NCI-H2081 treated with DMSO at 0.1 percent for 48 hours (cell line): ENCODE measurements at regions not wholly inside any gene's neighbourhood (a gene's known extent, or its start where the extent isn't known, plus 50 kb on each side); places are given as distances from the start of the nearest gene placed in this dataset.

ENCODE experiments used
- DNase-seq: peaks from one replicate; lab custom pipeline; 2025; lab: John Stamatoyannopoulos, UW

DNA sequence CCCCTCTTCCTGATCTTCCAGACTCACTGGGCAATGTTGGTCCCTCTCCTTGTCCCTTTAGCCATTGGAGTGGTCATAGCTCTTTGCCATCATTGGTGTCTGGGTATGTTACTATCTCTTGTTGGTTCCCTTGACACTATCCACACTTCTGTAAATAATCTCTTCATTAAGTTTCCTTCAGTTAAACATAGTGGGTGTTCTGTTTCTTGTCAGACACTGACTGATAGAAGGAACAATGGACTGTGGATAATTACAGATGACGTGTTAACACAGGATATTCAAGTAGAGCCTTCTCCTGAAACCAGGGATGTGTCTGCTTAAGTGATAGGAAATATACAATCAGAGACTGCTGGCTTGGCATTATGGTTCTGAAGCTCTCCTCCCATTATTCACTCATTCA lies 458.3 kb upstream of the USP24 start:
- no peak for DNase-seq

DNA sequence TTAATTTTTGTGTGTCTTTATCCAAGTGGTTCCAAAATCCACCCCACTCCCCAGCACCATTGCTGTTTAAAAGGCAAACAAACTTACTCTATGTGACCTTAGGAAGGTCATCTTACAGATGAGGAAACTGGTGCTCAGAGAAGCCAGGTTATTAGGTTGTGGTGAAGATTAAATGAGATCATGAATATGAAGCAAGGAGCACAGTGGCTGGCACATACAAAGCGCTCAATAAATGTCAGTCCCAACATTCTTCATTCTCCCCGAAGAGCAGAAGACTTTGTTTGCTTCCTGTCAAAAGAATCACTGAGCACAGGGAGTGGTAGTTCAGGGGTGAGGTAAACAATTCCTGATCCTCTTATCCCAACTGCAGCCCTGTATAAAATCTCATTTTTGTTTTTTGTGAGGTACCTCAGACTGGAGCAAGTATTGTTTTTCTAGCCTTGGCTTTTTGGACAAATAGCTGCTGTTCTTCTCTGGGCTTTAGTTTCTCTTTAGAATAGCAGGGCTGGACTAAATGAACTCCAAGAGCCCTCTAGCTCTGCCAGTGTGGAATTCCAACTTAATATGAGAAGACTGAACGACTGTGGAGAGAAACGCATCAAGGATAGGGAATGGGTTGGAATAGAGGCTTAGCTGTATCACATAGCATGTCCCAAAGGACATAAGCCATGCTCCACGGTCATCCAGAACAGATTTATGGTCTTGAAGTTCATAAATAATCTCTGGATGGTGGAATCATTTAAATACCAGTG lies 455.3 kb upstream of the USP24 start:
- no peak for DNase-seq

DNA sequence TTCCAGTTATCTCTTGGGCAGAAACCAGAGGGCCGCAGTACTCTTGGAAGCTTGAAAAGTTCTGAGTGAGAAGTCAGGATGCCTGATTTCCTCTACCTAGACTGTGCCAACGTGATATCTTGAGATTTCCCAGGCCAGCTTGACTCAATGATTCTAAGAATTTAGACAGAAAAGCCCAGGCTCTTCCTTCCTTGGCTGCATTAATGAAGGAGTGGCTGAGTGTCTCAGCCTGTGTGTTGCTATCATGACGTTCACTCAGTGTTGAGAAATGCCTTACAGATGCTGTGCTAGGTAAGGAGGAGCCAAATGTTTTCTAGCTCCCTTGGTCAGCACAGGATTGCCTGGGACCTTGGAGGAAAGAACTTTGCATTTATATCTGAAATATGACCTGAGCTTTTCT lies 454.1 kb upstream of the USP24 start:
- DNase-seq: no peak

DNA sequence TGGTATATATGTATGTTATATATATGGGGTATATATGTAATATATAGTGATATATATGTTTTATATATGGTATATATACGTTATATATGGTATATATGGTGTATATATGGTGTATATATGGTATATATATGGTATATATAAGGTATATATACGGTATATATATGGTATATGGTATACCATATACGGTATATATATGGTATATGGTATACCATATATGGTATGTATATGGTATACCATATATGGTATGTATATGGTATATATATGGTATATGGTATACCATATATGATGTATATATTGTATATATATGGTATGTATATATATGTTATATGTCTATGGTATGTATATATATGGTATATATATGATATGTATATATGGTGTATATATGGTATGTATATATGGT lies 447.7 kb upstream of the USP24 start:
- DNase-seq: no peak

DNA sequence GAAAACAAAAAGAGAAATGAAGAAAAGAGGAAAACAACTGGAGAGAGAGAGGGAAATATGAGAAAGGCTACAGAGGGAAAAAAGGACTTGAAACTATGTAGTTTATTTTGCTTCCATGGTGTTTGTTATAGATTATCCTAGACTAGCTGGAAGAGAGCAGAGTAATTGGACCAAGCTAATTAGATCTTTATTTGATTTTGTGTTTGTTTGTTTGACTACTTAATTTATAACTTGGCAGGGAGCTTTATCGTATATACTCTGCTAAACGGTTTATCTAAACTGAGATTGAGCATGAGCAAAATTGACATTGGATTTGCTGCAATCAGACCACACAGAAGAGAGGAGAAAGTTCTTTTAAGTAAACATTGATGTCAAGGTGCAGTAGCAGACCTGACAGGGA lies 443.8 kb upstream of the USP24 start:
- no peak for DNase-seq

DNA sequence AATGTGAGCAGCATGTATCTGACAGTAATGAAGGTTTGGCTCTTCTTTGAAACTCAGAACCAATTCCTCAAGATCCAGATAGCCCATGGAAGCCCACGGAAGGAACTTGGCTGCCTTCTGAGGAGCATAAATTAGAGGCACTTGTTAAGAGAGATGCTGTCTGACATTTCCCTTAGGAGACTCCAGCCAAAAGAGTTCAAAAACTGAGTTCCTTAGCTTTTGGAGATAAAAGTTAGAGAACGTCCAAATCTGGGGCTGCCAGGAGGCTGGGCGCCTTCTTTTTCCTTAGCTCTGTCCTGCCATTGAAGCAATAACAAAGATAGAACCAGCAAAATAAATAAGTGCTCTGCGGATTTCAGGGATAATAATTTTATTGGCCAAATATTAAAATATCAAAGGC lies 439.6 kb upstream of the USP24 start:
- no peak for DNase-seq

DNA sequence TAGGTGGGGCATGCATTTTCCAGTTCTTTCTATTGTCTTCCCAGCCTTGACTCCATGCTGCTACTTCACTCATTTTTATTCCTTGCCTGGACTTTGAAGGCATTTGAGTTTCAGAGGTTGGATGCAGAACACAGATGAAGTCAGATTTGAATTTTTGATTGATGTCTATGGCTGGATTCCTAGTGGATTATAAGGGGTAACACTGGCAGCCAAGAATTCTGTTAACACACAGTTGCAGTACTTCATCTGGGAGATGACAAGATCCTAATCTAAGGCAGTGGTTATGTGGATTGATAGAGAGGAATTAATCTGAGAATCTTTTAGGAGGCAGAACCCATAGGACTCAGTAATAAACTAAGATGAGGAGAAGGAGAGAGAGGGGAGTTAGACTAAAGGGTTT lies 439.0 kb upstream of the USP24 start:
- no peak for DNase-seq

DNA sequence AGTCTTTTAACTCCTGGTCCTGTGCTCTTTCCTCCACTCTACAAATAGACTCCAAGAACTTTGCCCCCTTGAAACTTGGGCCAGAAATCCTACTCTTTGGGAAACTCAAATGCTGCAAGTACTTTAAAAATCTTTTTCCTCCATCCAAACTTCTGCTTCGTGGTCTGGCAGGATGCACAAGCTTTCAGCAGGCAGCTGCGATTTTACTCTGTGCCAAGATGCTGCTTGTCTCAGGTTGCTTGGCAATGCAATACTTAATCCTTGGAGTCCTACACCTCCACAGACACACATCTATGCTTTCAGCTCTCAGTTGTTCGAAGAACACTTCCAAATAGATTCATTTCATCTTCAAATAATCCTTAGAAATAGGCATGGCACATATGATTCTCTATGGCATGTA lies 435.3 kb upstream of the USP24 start:
- DNase-seq: no peak

DNA sequence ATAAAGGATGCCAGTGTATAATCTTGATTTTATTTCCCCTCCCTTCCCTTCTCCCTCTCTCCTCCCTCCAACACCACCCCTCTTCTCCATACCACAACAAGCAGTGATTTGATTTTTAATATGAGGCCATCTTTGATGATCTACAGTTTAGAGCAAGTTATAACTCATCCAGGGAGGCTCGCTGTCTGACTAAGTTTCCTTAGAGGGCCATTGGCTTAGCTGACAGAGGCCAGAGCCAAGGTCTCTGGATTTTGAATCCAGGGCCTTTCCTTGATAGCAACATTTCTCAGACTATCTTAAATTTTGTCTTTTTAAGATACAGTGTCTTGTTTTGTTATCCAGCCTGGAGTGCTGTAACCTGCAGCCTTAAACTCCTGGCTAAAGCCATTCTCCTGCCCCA lies 431.0 kb upstream of the USP24 start:
- DNase-seq: no peak

DNA sequence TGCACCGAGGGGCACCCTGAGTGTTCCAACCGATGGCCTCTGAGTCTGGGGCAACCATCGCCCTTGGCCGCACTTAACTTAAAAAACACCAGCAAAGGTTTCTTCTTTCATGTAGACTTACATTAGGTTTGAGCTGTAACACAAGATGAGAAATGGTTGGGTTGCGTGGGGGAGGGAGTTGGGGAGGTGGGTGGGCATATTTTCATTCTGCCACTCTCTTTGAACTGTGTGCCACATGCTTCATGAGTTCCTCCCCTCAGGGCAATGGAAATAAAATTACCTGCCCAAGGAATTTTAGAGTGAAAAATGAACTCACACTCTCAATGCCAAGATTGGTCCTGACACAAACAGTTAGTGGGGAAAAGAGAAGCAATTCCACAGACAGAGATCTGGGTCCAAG lies 430.1 kb upstream of the USP24 start:
- no peak for DNase-seq

DNA sequence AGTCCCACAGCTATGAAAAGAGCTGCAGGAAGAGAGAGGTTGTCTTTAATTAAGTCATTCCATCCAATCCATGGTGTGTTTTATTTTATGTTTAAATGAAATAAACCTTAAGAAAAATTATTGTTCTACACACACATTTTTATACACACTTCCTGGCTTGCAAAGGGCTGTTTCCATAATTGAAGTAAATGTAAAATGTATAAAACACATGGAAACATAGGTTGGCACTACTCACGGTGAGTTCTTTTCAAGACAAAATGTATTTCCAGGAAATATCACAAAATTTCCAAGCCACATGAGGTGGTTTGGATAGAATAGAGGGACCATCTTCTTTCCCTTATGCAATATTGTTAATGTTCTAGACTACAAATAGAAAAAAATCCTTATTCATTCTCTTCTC lies 426.8 kb upstream of the USP24 start:
- DNase-seq: no peak

DNA sequence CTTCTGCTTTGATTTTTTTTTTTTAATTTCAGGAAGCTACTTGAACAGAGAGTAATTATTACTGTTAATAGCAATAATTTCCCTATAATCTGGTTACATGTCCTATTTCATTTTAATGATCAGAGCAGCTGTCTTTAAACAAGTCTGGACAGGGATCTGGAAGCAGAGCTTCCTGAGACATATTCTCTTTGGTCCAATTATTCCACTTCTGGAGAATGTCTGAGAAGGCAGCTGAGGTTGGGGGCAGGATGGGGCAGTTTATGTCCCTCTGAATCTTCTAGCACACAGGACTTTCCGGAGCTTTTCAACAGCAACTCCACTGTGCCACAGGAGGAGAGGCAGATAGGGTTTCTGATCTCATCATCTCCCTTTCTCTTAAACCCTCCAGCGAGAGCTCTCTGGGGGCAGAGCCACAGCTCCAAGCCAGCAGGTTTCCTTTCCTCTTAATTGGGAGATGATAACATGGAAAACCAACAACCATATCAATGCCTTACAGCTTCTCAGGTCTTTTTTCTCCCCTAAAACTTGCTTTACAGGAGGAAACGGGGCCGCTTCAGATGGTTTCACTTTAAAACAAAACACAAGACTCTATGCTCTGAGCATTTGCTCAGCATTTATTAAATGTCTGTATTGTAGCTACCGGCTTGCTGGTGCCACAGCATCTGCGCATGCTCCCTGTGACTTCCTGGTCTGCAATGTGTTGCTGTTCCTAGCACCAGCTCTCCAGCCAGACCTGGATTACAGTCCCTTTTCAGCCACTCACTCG lies 425.7 kb upstream of the USP24 start:
- no peak for DNase-seq

DNA sequence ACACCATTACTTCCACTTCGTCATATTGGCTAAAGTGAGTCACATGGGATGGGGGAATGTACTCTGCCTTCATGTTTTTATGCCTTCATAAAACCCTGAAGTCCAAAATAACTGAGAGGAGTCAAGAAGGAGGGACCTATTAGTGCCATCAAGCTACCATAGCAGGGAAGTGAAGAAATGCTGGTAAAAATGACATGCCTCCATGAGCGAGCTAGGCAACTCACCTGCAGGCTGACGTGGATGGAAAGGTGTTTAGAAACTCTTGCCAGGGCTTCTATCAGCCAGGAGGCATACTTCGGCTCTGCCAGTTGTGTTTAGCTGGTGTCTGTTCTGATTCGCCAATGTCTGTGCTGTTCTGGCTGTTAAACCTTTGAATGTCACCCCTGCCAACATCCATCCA lies 424.4 kb upstream of the USP24 start:
- DNase-seq: no peak

DNA sequence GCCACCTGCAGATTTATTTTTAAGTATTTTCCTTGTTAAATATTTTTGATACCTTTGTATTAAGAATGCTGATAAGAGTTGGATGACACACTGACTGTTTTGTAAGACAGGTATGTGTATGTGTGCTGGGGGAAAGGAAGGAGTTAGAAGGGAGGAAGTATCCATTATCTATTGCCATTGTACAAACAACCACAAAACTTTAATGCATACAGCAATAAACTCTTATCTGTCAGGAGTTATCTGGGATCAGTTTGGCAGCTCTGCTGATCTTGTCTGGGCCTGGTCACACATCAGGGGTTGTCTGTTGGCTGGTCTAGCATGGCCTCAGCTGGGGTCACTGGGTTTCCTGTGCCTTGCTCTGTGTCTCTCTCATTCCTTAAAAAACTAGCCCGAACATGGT lies 423.9 kb upstream of the USP24 start:
- DNase-seq: no peak

DNA sequence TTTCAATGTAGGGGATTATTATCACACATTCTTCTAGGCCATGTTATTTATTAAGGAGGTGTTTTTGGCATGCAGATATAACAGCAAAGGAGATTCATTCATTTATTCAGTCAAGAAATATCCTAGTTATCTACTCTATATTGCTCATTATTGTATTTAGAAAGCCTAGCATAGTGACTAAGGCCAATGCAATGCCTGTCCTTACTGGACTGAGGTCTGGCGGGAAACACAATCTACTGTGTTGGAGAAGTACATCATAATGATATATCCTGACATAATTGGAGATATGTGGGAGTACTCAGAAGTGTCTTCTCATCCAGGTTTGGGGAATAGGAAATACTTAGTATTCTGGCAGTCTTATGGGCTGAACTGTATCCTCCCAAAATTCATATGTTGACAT lies 421.5 kb upstream of the USP24 start:
- DNase-seq: no peak

DNA sequence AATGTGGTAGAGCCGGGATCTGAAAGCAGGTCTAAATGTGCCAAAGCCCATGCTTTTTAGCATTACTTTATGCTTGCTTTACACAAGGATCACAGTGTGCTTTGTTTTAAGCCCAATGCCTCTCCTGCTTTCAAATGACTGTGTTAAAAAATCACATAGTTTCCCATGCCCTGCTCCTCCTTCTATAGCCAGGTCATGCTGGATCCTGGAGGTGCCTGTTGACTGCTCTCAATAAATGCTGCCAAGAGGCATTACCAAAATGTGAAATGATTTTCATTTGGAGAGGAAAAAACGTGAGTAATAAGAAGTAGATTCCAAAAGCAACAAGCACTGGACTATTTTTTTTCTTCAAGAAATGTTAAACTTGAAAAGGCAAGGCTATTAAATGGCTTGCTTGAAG lies 420.7 kb upstream of the USP24 start:
- DNase-seq: no peak

DNA sequence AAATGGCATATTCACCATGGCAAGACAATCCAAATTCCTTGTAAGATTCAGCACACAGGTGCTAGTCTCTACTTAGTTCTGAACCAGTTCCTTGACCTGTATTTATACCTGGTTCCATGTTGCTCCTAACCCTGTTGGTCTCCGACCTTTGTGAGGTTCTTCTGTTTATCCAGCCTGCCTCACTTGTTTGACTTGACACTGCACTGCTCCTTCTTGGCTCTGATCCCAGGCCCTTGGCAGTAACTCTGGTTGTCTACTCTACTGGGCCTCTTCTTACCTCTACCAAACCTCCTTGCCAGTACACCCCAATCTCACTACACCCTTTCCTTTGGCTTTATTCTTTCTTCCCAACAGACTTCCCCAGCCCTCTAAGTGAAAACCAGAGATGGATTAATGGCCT lies 419.4 kb upstream of the USP24 start:
- no peak for DNase-seq

DNA sequence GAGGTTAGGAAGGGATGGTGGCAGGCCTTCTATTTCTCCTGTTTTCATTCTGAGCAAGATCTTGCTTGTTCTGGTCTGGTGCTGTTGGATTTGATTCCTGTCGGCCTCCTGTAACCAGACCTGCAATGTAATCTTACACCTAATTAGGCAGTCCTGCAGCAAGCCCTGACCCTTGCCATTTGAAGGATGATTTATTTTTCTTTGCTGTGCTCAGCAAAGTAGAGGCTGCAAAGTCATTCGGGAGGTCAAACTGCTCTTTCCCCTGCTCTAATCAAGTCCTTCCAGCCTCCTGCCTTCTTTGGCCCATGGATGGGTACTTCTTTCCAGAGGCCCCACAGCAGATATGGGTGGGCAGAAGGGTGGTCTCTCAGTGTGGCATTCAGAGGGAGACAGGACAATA lies 417.7 kb upstream of the USP24 start:
- DNase-seq: no peak

DNA sequence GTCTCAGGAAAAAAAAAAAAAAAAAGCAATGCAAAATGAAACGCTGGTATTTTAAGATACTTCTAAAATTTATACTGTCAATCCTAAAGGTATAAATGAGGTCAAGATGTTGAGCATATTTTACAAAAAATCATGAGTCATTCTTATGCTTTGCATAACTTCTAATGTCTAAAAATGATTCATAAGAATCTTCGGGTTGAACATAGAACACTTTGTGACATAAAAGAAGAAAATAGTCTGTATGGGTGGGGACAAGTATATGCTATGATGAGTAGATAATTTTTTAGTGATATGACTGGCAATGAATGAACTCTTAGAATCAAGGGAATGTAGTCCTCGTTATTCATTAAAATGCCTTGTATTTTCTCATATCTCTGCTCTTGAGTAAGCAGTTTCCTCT lies 416.9 kb upstream of the USP24 start:
- DNase-seq: no peak

DNA sequence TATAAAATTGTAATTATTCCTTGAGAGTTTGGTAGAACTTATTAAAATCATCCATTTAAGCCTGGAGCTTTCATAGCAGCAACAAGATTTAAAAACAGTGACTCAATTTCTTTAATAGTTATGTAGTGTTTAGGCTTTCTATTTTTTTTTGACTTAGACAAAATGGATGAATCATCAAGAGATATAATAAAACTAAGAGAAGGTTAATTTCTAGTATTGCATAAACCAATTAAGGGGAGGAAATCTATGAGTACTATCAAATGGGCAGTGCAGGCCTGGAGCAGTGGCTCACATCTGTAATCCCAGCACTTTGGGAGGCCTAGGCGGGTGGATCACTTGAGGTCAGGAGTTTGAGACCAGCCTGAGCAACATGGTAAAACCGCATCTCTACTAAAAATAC lies 416.3 kb upstream of the USP24 start:
- DNase-seq: no peak

DNA sequence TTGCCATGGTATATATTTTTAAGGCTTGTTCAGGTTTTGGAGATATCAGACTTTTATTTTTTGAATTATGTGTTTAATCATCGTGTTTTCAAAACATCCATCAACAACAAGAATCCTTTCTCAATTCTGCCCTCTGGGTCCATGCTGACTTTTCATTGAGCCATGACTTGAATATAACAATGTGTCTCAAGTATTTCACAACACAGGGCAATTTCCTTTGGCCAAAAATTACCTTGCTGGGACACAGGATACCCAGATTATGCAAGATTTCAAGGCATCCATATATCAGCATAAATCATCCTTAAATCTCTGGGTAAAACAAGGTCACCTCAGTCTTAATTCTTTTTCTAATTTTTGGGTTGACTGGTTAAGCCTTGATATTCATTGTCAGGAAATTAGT lies 411.2 kb upstream of the USP24 start:
- no peak for DNase-seq

DNA sequence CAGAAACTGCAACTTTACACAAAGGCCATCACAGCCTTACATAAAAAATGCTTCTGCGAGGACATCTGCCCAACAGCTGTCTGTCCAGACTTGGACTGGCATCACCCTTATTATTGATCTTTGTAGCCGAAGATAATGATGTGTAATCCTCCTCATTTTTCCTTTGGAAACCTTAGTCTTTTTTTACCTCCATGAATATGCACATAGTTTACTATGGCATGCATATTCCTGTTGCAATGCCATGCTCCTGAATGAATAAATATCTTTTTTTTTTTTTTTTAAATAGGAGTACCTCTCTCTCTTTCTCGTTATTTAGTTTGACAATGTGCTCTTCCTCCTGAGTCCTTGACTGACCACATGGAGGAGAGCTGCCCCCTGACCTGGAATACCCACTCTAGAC lies 409.6 kb upstream of the USP24 start:
- DNase-seq: no peak

DNA sequence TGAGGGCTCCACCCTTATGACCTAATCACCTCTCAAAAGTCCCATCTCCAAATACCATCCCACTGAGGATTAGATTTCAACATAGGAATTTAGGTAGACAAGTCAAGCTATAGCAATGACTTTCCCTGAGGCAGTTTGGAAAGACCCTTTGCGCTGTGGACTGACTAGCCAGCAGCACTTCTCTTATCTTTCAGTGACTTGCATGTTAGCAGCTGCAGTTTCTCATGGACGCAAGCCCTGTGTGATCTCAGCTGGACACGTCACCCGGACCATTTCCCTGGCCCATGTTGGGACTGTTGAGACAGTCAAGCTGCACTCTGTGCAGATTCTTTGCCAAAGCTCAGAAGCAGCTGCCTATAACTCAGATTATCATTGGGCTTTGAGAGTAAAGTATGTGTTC lies 408.1 kb upstream of the USP24 start:
- no peak for DNase-seq

DNA sequence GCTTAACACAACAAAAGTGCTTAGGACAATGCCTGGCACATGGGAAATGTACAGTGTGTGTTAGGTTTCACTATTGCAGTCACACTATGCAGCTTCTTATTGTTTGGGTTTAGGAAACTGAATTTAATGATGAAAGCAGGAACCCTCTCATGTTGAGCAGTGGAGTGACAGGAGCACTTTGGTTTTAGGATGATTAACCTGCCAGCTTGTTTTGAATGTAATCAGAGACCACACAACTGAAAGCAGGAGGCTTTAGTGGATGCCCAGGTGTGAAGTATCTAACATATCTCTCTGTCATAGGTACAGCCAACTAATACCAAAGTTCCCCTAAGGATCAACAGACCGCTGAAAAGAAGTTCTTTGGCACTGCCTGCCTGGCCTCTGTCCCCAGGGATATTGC lies 406.9 kb upstream of the USP24 start:
- no peak for DNase-seq
